ENCODE measurements at regions not wholly inside any gene's neighbourhood (a gene's known extent, or its start where the extent isn't known, plus 50 kb on each side); places are given as distances from the start of the nearest gene placed in this dataset.

- DNase-seq: no peak
- Histone ChIP-seq H3K27ac (no peak overlapping the region), H3K4me1 (no peaks in the 10 kb centered on the region), H3K9me3 (no peaks in the 10 kb centered on the region), H3K4me3 (no peak overlapping the region), H3K27me3 (no peaks in the 10 kb centered on the region), H3K36me3 (no peaks in the 10 kb centered on the region)
- no peak for TF ChIP-seq CTCF (IDR thresholded peaks at IDR 0.05)
- no peak for ATAC-seq
- intact Hi-C loops (cut with DNase I): no loop called here
Observed at GRCh38 chr14:60356906-60357550, 108.0 kb downstream of the PPM1A start.

DNA sequence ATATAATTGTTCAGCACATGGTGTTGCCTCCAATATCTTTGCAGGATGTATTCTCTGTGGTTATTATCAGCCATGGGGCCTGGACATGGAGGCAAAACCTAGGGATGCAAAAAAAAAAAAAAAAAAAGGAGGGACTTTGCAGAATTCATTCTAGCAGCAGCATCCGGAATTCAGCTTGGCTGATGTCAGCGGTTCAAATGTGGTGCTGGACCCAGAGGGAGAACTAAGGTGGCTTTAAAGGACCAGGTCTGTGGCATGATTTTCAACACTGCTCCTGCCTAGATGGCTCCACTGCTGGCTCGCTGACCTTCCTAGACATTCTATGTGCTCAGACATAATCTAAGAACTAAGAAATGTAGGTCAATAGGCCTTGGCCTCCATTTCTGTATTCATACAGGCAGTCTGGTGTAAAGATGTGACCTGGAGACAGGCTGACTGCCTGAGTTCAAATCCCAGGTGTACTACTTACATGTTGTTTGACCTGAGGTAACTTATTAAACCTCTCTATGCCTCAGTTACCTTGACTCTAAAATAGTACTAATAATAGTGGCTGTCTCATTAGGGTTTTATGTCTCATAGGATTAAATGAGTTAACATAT is 108.6 kb downstream of the PPM1A start:
- Histone ChIP-seq H3K36me3 (no peaks in the 10 kb centered on the region), H3K9me3 (no peaks in the 10 kb centered on the region), H3K4me3 (no peak overlapping the region), H3K27me3 (no peaks in the 10 kb centered on the region), H3K4me1 (no peaks in the 10 kb centered on the region), H3K27ac (no peak overlapping the region)
- ATAC-seq (no peak), DNase-seq (no peak)
- intact Hi-C loops (cut with DNase I): no loop called here
- TF ChIP-seq CTCF (IDR thresholded peaks at IDR 0.05): no peak

GRCh38 chr14:60363275-60363674 is 114.3 kb downstream of the PPM1A start:
- H3K27ac ChIP-seq: no peak overlapping the region
- ATAC-seq (no peak), DNase-seq (no peak)
- H3K9me3 ChIP-seq: no peaks in the 10 kb centered on the region
- H3K4me1 ChIP-seq: no peaks in the 10 kb centered on the region
- no peak for TF ChIP-seq CTCF (IDR thresholded peaks at IDR 0.05)
- intact Hi-C loops (cut with DNase I): no loop called here
- peaks cover 4% of the 10 kb centered on the region for H3K27me3 ChIP-seq
- no peaks in the 10 kb centered on the region for H3K36me3 ChIP-seq
- no peak overlapping the region for H3K4me3 ChIP-seq

DNA sequence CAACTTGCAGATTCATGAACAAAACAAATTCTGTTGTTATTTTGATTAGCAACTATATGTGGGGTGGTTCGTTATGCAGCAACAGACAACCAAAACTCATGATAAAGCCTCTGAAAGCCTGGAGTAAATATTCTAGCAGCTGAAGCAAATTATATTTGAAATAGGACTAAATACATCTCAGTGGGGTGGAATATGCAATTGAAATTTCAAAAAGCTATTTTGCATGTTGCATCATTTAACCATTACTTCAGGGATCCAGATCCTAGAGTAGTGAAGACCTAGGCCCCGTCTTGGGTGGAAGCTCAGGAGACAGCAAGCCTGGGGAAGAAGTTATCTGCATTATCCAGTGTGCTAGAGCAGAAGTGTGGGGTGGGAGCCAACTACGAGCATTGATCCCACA is 114.7 kb downstream of the PPM1A start:
- no peak for TF ChIP-seq CTCF (IDR thresholded peaks at IDR 0.05)
- Histone ChIP-seq H3K27me3 (peaks cover 4% of the 10 kb centered on the region), H3K27ac (no peak overlapping the region), H3K4me3 (no peak overlapping the region), H3K36me3 (no peaks in the 10 kb centered on the region), H3K9me3 (no peaks in the 10 kb centered on the region), H3K4me1 (no peaks in the 10 kb centered on the region)
- DNase-seq (no peak), ATAC-seq (no peak)
- intact Hi-C loops (cut with DNase I): no loop called here

- H3K27me3 ChIP-seq: no peaks in the 10 kb centered on the region
- DNase-seq (no peak), ATAC-seq (no peak)
- no peak overlapping the region for H3K27ac ChIP-seq
- no peak overlapping the region for H3K4me3 ChIP-seq
- H3K36me3 ChIP-seq: no peaks in the 10 kb centered on the region
- no peaks in the 10 kb centered on the region for H3K9me3 ChIP-seq
- H3K4me1 ChIP-seq: no peaks in the 10 kb centered on the region
- no peak for TF ChIP-seq CTCF (IDR thresholded peaks at IDR 0.05)
- intact Hi-C loops (cut with DNase I): no loop called here
Observed at GRCh38 chr14:60381909-60382308, 104.0 kb downstream of the C14orf39 start.

All from upper lobe of right lung (tissue), 1 donor.